Glomerular visceral epithelial cell (primary cell): ENCODE measurements at regions not wholly inside any gene's neighbourhood (a gene's known extent, or its start where the extent isn't known, plus 50 kb on each side); places are given as distances from the start of the nearest gene placed in this dataset.

ENCODE experiments used
- DNase-seq: peaks from one replicate; pipeline ENCODE4 v3.0.0-alpha.2; 2016; ENCODE audit errors: extremely low spot score

GRCh38 chr2:3062476-3063260 lies 314.9 kb downstream of the EIPR1 start:
- no peak for DNase-seq

DNA sequence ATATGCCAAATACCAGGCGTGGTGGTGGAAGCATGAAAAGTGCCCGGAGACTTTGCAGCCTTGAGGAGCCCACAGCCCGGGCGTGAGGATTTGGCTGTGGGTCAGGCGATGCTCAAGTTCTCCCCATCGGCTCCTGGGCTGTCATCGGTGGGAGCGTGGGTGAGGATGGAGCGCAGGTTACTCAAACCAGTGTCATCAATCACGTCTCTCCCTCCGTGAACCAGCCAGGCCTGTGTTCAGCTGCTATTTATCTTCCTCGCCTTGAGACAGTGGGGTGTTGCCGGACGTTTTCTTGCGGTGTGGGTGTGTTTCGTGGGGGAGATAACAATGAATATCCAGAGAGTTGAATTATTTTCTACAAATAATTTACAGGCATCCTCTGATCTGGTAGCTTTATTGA lies 317.6 kb downstream of the EIPR1 start:
- DNase-seq: no peak

DNA sequence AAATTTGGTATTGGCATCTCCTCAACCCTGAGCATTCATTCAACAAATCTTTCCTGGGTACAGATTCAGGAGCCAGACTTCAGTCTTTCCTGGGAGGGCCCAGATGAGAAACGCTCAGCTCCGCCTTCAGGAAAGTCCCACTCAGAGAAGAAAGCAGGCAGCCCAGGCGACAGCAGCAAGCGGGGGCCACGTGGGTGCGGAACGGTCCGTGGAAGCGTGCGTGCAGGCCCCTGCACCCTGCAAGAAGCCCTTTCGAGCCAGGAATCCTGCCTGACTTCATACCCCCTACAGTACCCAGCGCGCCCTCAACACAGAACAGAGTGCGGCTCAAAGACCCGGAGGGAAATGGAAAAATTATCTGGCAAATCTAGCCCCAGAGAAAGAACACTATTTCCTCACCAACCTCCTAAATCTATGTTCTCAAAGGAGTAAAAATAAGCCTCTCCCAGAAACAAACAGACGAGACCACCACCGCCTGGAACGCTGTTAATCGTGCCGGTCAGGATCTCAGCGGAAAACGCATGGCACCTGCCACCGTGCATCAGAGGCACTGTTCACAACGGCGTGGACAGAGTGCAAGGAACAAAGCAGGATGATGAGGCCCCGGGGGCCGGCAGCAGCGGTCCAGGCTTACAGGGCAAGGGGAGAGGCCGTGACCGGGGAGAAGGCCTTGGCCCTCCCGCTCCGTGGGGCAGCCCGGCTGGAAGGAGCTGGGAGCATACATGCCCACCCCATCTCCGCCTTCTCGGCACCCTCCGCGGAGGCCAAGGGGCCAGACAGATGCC lies 318.3 kb downstream of the EIPR1 start:
- no peak for DNase-seq

DNA sequence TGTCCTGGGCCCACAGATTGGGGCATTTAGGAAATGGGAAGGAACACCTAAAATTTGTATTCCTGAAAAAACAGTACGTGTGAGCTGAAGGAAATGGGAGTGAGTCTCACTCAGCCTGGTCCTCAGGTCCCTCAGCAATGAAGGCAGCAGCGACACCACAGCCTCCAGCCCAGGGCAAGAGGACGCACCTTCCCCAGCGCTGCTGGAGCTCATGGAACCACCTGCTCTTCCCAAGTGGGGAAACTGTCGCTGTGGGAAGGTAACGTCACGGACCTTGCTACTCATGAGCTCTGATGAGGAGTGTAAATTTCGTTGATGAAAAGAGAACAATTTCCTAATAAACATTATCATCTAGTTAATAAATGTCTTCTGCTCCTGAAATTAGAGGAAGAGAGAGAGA lies 323.6 kb downstream of the EIPR1 start:
- no peak for DNase-seq

DNA sequence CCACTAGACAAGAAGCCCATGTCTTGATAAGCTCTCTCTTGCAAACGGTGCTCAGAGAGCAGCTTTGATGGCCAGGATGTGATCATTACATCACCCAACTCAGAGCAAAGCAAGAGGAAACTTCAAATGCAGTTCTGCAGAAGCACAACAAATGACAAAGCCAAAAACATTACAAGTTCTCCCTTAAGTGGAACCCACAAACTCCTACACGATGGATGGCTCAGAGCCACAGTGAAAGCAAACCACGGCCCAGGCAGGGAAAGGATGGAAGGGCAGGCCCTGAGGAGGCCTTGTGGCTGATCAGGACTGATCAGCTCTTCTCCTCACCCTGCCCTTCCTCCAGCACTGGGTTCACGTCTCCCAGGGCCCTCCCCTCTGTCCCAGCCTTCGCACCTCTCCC lies 326.4 kb downstream of the EIPR1 start:
- DNase-seq: no peak

GRCh38 chr2:3046170-3046865 lies 331.3 kb downstream of the EIPR1 start:
- no peak for DNase-seq

DNA sequence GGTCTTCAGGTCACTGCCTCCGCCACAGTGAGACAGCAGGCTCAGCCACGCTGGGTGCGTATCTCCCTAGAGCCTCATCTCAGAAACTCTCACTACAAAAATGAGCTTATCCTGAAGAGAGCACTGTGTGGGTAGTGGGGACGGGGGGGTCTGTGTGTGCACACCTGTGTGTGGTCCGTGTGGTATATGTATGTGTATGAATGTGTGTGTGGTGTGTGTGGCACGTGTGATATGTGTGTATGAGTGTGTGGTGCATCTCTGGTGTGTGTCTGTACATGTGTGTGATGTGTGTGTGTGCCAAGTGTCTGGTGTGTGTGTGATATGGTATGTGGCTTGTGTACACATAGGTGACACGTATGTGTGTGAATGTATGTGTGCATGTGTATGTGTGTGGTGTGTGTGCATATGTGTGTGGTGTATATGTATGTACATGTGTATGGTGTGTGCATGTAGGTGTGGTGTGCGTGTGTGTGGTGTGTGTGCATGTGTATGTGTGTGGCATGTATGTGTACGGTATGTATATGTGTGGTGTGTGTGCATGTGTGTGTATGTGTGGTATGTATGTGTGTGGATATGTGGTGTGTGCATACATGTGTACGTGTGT lies 332.2 kb downstream of the EIPR1 start:
- no peak for DNase-seq

- DNase-seq: no peak
Observed at GRCh38 chr2:3044587-3045317, 332.9 kb downstream of the EIPR1 start.

DNA sequence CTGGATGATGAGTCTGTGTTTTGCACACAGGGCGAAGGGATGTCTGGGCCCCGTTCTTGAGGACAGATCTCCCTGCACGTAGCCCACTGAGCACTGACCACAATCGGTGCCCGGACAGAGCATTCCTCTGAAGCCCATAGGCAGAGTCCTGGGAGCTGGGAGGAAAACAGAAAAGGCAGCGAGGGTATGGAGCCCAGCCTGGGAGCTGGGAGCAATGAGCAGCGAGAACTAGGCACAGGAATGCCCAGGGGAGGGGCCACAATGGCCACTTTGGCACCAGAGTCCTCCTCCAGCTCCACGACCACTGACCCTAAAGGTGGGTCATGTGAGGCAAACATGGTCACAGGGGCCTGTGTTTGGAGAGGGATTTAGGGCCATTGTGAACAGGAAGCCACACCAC lies 333.9 kb downstream of the EIPR1 start:
- no peak for DNase-seq

- no peak for DNase-seq
Observed at GRCh38 chr2:3042601-3043585, 334.7 kb downstream of the EIPR1 start.

- no peak for DNase-seq
Observed at GRCh38 chr2:3041841-3042600, 335.6 kb downstream of the EIPR1 start.

GRCh38 chr2:3041246-3041645 lies 336.4 kb downstream of the EIPR1 start:
- DNase-seq: no peak

DNA sequence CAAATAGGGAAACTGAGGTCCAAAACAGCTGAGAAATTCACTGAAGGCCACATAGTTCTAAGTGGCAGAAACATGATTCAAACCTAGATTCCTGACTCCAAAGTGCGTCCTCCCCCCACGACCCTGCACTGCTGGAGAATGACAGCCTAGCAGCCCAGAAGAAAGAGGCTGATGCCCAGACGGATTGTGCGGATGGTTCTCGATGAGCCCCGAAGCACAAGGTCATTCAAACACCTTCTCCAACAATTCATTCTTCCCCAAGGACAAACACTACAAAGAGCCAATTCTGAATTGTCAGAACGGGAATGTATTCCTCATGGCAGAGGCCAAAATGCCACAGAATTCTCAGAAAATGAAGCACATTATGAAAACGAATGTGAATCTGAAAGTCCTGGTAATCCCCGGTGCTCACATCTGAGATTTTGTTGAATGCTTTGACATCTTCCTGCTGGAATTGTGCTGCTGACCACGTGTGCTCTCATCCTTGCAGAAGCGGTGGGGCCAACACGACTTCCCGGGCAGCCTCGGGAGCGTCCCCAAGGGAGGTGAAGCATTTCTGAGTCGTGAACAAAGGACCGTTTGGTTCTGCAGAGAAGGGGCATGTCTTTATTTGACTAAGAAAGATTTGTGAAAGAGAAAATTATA lies 337.0 kb downstream of the EIPR1 start:
- DNase-seq: no peak

GRCh38 chr2:3040066-3040428 lies 337.6 kb downstream of the EIPR1 start:
- DNase-seq: no peak

DNA sequence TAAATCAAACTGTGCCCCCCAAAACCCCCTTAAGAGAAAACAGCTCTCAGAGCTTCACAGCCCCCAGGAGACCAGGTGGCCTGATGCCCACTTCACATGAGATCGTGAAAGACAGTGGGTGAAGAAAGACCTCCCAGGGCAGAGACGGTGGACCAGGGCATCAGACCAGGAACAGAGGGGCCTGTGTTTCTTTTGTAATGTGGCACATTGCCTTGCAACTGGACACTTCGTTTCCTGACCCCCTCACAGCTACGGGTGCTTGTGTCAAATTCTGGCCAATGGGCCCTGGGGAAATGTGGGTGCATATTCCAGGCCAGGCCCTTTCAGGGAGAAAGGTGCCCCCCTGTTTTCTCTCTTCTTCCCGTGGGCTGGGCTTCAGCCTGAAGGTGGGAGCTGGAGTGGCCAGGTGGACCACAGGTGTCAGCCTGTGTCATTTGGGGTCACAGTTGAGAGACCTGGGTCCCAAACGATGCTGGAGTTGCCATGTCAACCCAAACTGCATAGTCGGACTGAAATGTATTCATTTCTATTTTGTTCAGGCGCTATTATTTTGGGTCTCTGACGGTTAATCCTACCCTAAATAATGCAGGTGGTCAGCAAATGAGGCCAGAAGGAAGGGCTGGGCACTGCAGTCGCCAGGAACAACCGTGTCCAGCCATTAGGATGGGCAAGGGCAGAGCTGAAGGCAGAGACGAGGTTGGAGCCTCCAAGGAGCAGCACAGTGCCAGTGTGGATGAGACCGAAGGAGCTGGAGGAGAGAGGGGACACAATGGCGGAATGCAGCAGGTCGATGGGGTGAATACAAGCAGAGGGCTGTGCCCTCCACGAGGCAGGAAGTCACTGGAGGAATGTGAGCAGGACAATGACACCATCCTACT lies 338.2 kb downstream of the EIPR1 start:
- no peak for DNase-seq

DNA sequence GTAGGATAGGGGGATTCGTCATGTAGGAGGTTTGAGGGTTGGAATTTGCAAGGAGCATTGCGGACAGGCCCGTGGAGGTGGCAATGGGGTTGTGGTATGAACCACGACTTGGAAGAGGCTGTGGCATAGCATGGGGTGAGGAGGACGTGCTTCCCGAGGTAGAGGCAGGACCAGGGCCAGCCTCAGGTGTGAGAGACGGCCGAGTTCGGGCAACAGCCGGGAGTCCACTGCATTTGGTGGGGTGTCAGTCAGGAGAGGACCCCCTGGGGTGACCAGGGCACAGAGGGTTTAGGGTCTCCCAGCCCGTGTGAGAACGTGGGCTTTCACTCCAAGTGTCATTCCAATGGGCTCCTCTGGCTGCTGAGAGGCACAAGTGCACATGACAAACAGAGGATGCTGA lies 339.0 kb downstream of the EIPR1 start:
- no peak for DNase-seq

GRCh38 chr2:3037196-3038194 lies 340.1 kb downstream of the EIPR1 start:
- DNase-seq: no peak
